SIG-M5 treated with dmso at 0.1 percent for 504 hours (cell line): ENCODE measurements at regions not wholly inside any gene's neighbourhood (a gene's known extent, or its start where the extent isn't known, plus 50 kb on each side); places are given as distances from the start of the nearest gene placed in this dataset.

Experiments
- DNase-seq: peaks from one replicate; lab custom pipeline; 2025; ENCODE audit not compliant: unreplicated experiment; lab: John Stamatoyannopoulos, UW

- DNase-seq = no peak
Measured at GRCh38 chr1:4975856-4976255, 321.4 kb downstream of the AJAP1 start.

- no peak for DNase-seq
Measured at GRCh38 chr1:4974981-4975685, 320.7 kb downstream of the AJAP1 start.

- no peak for DNase-seq
Measured at GRCh38 chr1:4973341-4973740, 318.9 kb downstream of the AJAP1 start.

- DNase-seq = no peak
Measured at GRCh38 chr1:4972761-4973320, 318.4 kb downstream of the AJAP1 start.

- no peak for DNase-seq
Measured at GRCh38 chr1:4971666-4972065, 317.3 kb downstream of the AJAP1 start.

- DNase-seq = no peak
Measured at GRCh38 chr1:4970532-4970931, 316.1 kb downstream of the AJAP1 start.

GRCh38 chr1:4969556-4970129, 315.2 kb downstream of the AJAP1 start:
- DNase-seq = no peak

GRCh38 chr1:4965346-4966075, 311.1 kb downstream of the AJAP1 start:
- no peak for DNase-seq

- no peak for DNase-seq
Measured at GRCh38 chr1:4964634-4965345, 310.4 kb downstream of the AJAP1 start.

- no peak for DNase-seq
Measured at GRCh38 chr1:4963251-4963650, 308.8 kb downstream of the AJAP1 start.

GRCh38 chr1:4962836-4963235, 308.4 kb downstream of the AJAP1 start:
- DNase-seq = no peak

GRCh38 chr1:4961935-4962645, 307.7 kb downstream of the AJAP1 start:
- no peak for DNase-seq

- no peak for DNase-seq
Measured at GRCh38 chr1:4960782-4961475, 306.5 kb downstream of the AJAP1 start.

GRCh38 chr1:4960336-4960735, 305.9 kb downstream of the AJAP1 start:
- DNase-seq = no peak

GRCh38 chr1:4959216-4959615, 304.8 kb downstream of the AJAP1 start:
- no peak for DNase-seq

- DNase-seq = no peak
Measured at GRCh38 chr1:4957027-4957426, 302.6 kb downstream of the AJAP1 start.

- DNase-seq = no peak
Measured at GRCh38 chr1:4954392-4954791, 300.0 kb downstream of the AJAP1 start.

- no peak for DNase-seq
Measured at GRCh38 chr1:4951601-4952000, 297.2 kb downstream of the AJAP1 start.

GRCh38 chr1:4946343-4946742, 291.9 kb downstream of the AJAP1 start:
- DNase-seq = no peak

- no peak for DNase-seq
Measured at GRCh38 chr1:4944911-4945310, 290.5 kb downstream of the AJAP1 start.
